ENCODE measurements at regions not wholly inside any gene's neighbourhood (a gene's known extent, or its start where the extent isn't known, plus 50 kb on each side); places are given as distances from the start of the nearest gene placed in this dataset.
A peak's percentile ranks its signal among the peaks of the same experiment; 100 is the strongest.
"Not testable (repeated sequence)": the region's sequence is repeated elsewhere in the genome, so short reads cannot be mapped to it uniquely, and the experiment has no call there.

DNA sequence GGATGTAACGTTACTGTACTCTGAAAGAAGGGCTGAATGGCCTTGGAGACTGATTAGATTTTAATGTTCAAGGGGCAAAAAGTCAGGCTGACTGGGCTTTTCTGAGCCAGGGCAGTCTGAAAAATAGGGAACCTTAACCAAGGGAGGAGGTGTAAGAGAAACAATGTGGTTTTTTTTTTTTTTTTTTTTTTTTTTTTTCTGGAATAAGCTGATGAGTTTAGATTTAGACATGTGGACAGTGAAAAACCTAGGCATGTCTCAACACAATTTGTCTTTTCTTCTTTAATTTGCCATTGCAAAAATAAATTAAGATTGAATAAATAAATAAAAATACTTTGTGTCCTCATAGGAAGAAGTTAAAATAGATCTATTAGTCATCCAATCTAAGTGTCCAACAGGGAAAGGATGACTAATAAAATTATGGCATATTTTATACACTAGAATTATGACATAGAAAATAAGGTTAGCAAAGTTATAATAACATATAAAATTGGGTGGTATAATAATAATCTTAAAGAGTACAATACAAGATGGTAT, 237.6 kb upstream of the TRIB2 start:
- H3K4me3 ChIP-seq (ENCODE audit: low read depth, low read length): no peak overlapping the region
- no peak for DNase-seq (ENCODE audit: low read depth)
- no peak for TF ChIP-seq CTCF (conservative IDR thresholded peaks at IDR 0.05; ENCODE audit: low read depth, low read length)

DNA sequence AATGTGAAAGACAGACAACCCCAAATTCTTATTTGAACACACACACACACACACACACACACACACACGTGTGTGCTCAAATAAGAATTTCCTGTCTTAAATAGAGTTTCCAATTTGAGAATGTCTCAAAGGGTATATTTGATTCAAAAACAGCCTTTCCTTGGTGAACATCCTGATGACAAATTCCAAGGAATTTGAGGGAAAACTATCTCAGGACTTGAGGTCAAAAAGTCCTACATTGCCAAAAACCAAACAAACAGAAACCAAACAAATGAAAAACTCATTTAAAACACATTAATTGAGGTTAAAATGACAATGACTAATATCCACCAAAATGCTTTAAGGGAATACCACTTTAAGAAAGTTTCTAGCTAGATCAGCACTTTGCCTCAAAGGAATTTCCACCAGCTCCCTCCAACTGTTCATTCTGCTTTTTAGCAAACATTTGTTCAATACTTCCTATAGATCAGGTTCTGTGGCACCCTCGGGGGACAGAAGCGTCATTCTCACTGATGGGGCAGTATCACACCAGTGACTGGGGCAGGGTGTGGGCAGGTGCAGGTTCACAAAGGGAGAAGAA, 232.1 kb upstream of the TRIB2 start:
- no peak for TF ChIP-seq CTCF (conservative IDR thresholded peaks at IDR 0.05; ENCODE audit: low read depth, low read length)
- no peak for DNase-seq (ENCODE audit: low read depth)
- H3K4me3 ChIP-seq (ENCODE audit: low read depth, low read length): no peak overlapping the region

GRCh38 chr2:12486205-12487118, 230.3 kb upstream of the TRIB2 start:
- DNase-seq (ENCODE audit: low read depth): peak; percentile 58
- TF ChIP-seq CTCF (conservative IDR thresholded peaks at IDR 0.05; ENCODE audit: low read depth, low read length): no peak
- H3K4me3 ChIP-seq (ENCODE audit: low read depth, low read length): no peak overlapping the region

- H3K4me3 ChIP-seq (ENCODE audit: low read depth, low read length): no peak overlapping the region
- no peak for TF ChIP-seq CTCF (conservative IDR thresholded peaks at IDR 0.05; ENCODE audit: low read depth, low read length)
- no peak for DNase-seq (ENCODE audit: low read depth)
Observed at GRCh38 chr2:12487253-12488004, 229.3 kb upstream of the TRIB2 start.

GRCh38 chr2:12488352-12489318, 228.1 kb upstream of the TRIB2 start:
- TF ChIP-seq CTCF (conservative IDR thresholded peaks at IDR 0.05; ENCODE audit: low read depth, low read length): no peak
- no peak for DNase-seq (ENCODE audit: low read depth)
- no peak overlapping the region for H3K4me3 ChIP-seq (ENCODE audit: low read depth, low read length)

GRCh38 chr2:12490641-12491040, 226.1 kb upstream of the TRIB2 start:
- no peak overlapping the region for H3K4me3 ChIP-seq (ENCODE audit: low read depth, low read length)
- no peak for TF ChIP-seq CTCF (conservative IDR thresholded peaks at IDR 0.05; ENCODE audit: low read depth, low read length)
- no peak for DNase-seq (ENCODE audit: low read depth)

- DNase-seq (ENCODE audit: low read depth); H3K4me3 ChIP-seq (ENCODE audit: low read depth, low read length): not testable (repeated sequence)
Observed at GRCh38 chr2:12492360-12492759, 224.4 kb upstream of the TRIB2 start.

Measured in epithelial cell of proximal tubule (primary cell).